ENCODE measurements at regions not wholly inside any gene's neighbourhood (a gene's known extent, or its start where the extent isn't known, plus 50 kb on each side); places are given as distances from the start of the nearest gene placed in this dataset.

DNA sequence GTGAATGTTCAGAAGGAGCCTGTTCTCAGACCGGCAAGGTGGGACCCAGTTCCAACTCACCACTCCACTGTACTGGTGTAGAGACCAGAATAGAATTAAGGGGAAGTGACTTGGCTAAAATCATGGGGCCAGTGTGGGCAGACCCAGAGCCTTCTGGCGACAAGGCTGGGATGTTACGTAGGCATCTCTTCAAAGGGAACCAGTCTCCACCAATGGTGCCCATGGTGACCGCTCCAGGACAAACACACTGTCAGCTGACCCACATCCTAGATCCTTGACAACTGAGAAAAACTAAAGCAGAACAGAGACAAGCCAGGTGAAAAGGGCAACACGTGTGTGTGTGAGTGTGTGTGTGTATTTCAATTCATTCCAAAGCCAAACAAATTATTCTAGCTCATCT is 321.7 kb upstream of the FRG2C start:
- no peak for TF ChIP-seq YY1 (IDR thresholded peaks at IDR 0.05; ENCODE audit: insufficient read depth, insufficient read length)
- no peak for TF ChIP-seq ZNF274 (IDR thresholded peaks at IDR 0.05; ENCODE audit: low read depth, low read length)
- TF ChIP-seq SUZ12 (IDR thresholded peaks at IDR 0.05; ENCODE audit: extremely low read depth, insufficient read depth, insufficient read length), result no peak

All from NT2/D1 (cell line).